ENCODE measurements at regions not wholly inside any gene's neighbourhood (a gene's known extent, or its start where the extent isn't known, plus 50 kb on each side); places are given as distances from the start of the nearest gene placed in this dataset.

- 94 to 97% methylated on average over 6 of the region's 6 CpGs for WGBS, 2 experiments (ENCODE audit: insufficient coverage in 1 of 2, insufficient read length in 1 of 2)
- H3K27ac Mint-ChIP-seq: no peak overlapping the region
- no peaks in the 10 kb centered on the region for H3K36me3 Mint-ChIP-seq (ENCODE audit: low read depth)
- no peak for DNase-seq
- no peak for TF ChIP-seq CTCF (conservative IDR thresholded peaks at IDR 0.05)
- Histone ChIP-seq H3K9ac (ENCODE audit: extremely low read depth, low read length, poor library complexity, severe bottlenecking) (no peak overlapping the region), H3K27me3 (ENCODE audit: control insufficient read depth, insufficient read depth, low read length, poor library complexity, severe bottlenecking) (no peaks in the 10 kb centered on the region), H3K27ac (ENCODE audit: low read depth, low read length) (no peak overlapping the region), H3K4me1 (ENCODE audit: control insufficient read depth, insufficient read depth, low read length) (no peaks in the 10 kb centered on the region), H3K9me3 (ENCODE audit: control insufficient read depth, low read length) (peaks cover 16% of the 10 kb centered on the region), H3K4me3 (ENCODE audit: low read length) (no peak overlapping the region), H3K36me3 (ENCODE audit: control insufficient read depth, insufficient read depth, low read length) (no peaks in the 10 kb centered on the region)
- H3K9me3 Mint-ChIP-seq: peaks cover 24% of the 10 kb centered on the region
- H3K4me3 Mint-ChIP-seq: no peak overlapping the region
- peaks cover 4% of the 10 kb centered on the region for H3K4me1 Mint-ChIP-seq
- H3K27me3 Mint-ChIP-seq (ENCODE audit: insufficient read depth): peaks cover 12% of the 10 kb centered on the region
Measured at GRCh38 chr6:48233063-48233462, 122.1 kb upstream of the PTCHD4 start.

- H3K9me3 Mint-ChIP-seq: peaks cover under 1% of the 10 kb centered on the region
- peaks cover 5% of the 10 kb centered on the region for H3K27me3 Mint-ChIP-seq (ENCODE audit: insufficient read depth)
- WGBS, 2 experiments (ENCODE audit: insufficient coverage in 1 of 2, insufficient read length in 1 of 2): 96% methylated on average over 2 of the region's 2 CpGs; no CpG with 5 or more reads in 1 of the 2 experiments
- Histone ChIP-seq H3K4me1 (ENCODE audit: control insufficient read depth, insufficient read depth, low read length) (no peaks in the 10 kb centered on the region), H3K27ac (ENCODE audit: low read depth, low read length) (no peak overlapping the region), H3K4me3 (ENCODE audit: low read length) (no peak overlapping the region), H3K27me3 (ENCODE audit: control insufficient read depth, insufficient read depth, low read length, poor library complexity, severe bottlenecking) (peaks cover 5% of the 10 kb centered on the region), H3K9ac (ENCODE audit: extremely low read depth, low read length, poor library complexity, severe bottlenecking) (no peak overlapping the region), H3K36me3 (ENCODE audit: control insufficient read depth, insufficient read depth, low read length) (no peaks in the 10 kb centered on the region), H3K9me3 (ENCODE audit: control insufficient read depth, low read length) (no peaks in the 10 kb centered on the region)
- no peaks in the 10 kb centered on the region for H3K36me3 Mint-ChIP-seq (ENCODE audit: low read depth)
- DNase-seq: no peak
- TF ChIP-seq CTCF (conservative IDR thresholded peaks at IDR 0.05): no peak
- H3K4me3 Mint-ChIP-seq: no peak overlapping the region
- H3K27ac Mint-ChIP-seq: no peak overlapping the region
- peaks cover 4% of the 10 kb centered on the region for H3K4me1 Mint-ChIP-seq
Measured at GRCh38 chr6:48229841-48230240, 118.8 kb upstream of the PTCHD4 start.

DNA sequence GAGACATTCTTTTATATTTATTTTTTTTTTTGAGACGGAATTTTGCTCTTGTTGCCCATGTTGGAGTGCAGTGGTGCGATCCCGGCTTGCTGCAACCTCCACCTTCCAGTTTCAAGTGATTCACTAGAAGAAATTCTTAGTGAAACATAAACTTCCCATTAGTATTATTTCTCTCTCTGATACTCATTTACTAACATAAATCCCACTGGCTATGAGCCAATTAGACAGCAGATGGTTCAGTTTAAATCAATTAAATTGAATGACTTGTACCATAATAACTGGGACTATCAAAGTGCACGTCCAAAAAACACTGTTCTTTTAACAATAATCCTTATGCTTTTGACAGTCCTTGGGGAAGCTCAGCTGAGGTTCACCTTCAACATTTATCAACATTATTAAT lies 111.2 kb upstream of the PTCHD4 start:
- no peak for DNase-seq
- no peaks in the 10 kb centered on the region for H3K9me3 Mint-ChIP-seq
- H3K36me3 Mint-ChIP-seq (ENCODE audit: low read depth): no peaks in the 10 kb centered on the region
- no peaks in the 10 kb centered on the region for H3K36me3 ChIP-seq (ENCODE audit: control insufficient read depth, insufficient read depth, low read length)
- H3K27ac Mint-ChIP-seq: no peak overlapping the region
- TF ChIP-seq CTCF (conservative IDR thresholded peaks at IDR 0.05): no peak
- H3K4me3 Mint-ChIP-seq: no peak overlapping the region
- peaks cover 4% of the 10 kb centered on the region for H3K9me3 ChIP-seq (ENCODE audit: control insufficient read depth, low read length)
- H3K27me3 Mint-ChIP-seq (ENCODE audit: insufficient read depth): peaks cover 20% of the 10 kb centered on the region
- no peak overlapping the region for H3K27ac ChIP-seq (ENCODE audit: low read depth, low read length)
- H3K4me3 ChIP-seq (ENCODE audit: low read length): no peak overlapping the region
- no peak overlapping the region for H3K9ac ChIP-seq (ENCODE audit: extremely low read depth, low read length, poor library complexity, severe bottlenecking)
- H3K4me1 ChIP-seq (ENCODE audit: control insufficient read depth, insufficient read depth, low read length): no peaks in the 10 kb centered on the region
- 92 to 100% methylated on average over 2 to 4 of the region's 4 CpGs for WGBS, 2 experiments (ENCODE audit: insufficient coverage in 1 of 2, insufficient read length in 1 of 2)
- H3K4me1 Mint-ChIP-seq: peaks cover 29% of the 10 kb centered on the region
- H3K27me3 ChIP-seq (ENCODE audit: control insufficient read depth, insufficient read depth, low read length, poor library complexity, severe bottlenecking): peaks cover 32% of the 10 kb centered on the region

Data from endodermal cell (in vitro differentiated cells).